ENCODE measurements at regions not wholly inside any gene's neighbourhood (a gene's known extent, or its start where the extent isn't known, plus 50 kb on each side); places are given as distances from the start of the nearest gene placed in this dataset.

DNA sequence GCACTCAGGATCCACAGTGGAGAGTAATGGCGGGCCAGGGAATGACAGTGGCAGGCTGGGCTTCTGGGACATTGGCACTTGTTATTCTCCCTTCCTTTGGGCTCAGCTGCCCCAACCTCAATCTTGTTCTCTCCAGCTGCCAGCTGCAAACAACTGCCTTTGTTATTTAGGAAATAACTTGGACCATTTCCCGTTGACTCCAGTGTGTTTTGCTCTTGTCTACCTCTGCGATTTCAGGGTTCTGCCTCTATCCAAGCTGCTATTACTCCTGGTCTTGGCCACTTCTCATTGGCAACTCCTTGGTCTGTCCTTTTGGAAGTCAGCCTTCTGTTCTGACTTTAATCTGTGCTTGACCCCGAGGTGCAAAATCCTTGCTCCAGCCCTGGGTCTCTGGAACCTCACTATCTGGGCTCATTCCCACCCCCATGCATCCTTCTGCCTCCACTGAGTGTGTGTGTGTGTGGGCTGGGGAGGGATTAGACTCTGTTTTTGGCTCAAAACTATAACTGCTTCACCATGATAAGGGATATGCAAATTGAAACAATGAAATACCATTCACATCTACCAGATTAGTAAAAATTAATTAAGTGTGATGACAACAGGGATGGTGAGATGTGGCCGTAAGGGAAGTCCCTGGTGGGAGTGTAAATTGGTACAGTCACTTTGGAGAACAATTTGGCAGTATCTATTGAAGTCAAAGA is 134.1 kb upstream of the CXCR4 start:
- Histone ChIP-seq H3K27me3 (no peaks in the 10 kb centered on the region), H3K27ac (no peak overlapping the region), H3K9me3 (no peaks in the 10 kb centered on the region), H3K4me3 (no peak overlapping the region), H3K4me1 (no peaks in the 10 kb centered on the region), H3K36me3 (no peaks in the 10 kb centered on the region)
- TF ChIP-seq POLR2A (IDR thresholded peaks at IDR 0.05) (no peak), EP300 (IDR thresholded peaks at IDR 0.05) (no peak)
- TF ChIP-seq, protein P1, sequence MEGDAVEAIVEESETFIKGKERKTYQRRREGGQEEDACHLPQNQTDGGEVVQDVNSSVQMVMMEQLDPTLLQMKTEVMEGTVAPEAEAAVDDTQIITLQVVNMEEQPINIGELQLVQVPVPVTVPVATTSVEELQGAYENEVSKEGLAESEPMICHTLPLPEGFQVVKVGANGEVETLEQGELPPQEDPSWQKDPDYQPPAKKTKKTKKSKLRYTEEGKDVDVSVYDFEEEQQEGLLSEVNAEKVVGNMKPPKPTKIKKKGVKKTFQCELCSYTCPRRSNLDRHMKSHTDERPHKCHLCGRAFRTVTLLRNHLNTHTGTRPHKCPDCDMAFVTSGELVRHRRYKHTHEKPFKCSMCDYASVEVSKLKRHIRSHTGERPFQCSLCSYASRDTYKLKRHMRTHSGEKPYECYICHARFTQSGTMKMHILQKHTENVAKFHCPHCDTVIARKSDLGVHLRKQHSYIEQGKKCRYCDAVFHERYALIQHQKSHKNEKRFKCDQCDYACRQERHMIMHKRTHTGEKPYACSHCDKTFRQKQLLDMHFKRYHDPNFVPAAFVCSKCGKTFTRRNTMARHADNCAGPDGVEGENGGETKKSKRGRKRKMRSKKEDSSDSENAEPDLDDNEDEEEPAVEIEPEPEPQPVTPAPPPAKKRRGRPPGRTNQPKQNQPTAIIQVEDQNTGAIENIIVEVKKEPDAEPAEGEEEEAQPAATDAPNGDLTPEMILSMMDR (IDR thresholded peaks at IDR 0.05) = no peak
- WGBS, 2 donors (ENCODE audit: low coverage in 1 of 2) = 56 to 69% methylated on average over 3 to 5 of the region's 5 CpGs
- no peak for ATAC-seq

DNA sequence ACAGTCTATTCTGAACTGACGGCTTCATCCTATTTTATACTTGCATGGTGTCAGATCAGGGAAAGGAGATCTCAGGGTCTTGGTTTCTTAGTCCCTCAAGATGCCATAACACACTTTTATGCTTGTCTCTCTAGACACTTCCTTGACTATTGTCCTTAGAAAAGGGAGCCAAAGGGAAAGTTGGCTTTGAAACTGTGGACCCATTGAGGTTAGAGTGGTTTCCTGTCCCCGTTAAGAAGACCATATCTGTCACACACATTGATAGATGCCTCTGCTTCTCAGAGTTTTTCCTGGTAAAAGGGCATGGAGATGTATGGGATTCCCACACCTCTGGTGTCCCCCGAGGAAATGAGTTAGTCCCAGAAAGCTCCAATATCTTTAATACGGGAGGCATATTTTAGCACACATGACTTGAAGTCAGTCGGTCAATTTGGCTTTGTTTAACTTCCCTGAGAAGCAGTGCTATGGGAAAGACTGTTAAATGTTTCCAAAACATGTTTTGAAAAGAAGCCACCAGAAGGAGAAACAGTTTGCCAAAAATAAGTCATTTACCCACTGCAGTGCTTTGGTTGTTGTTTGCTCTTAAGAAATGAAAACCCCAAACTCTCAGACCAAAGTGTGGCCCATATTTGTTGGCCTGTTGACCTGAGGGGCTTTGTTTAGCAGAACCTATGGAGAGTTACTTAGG is 133.4 kb upstream of the CXCR4 start:
- H3K36me3 ChIP-seq = no peaks in the 10 kb centered on the region

DNA sequence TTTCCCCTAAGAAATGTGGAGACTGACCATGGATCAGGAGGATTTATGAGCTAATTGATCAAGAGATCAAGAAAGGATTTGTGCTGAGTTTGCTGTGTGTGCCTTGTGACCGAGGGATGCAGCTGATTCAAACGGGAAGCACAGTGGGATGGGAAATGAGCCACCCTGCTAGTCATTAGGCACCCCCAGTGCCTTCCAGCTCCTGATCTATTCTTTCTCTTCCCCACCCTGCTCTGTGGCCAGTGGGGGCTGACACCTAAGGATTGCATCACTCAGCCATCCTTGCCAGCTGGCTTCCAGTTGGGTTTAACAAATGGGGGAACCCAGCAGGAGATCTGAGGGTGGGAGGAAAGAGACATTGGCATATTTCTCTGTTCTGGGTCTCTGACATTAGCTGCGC is 132.2 kb upstream of the CXCR4 start:
- no peaks in the 10 kb centered on the region for H3K36me3 ChIP-seq
- no peak for ATAC-seq
- 0 to 70% methylated on average over 1 to 3 of the region's 3 CpGs for WGBS, 2 donors (ENCODE audit: low coverage in 1 of 2)
- H3K9me3 ChIP-seq = no peaks in the 10 kb centered on the region
- TF ChIP-seq, protein P1 (IDR thresholded peaks at IDR 0.05) = no peak
- TF ChIP-seq POLR2A (IDR thresholded peaks at IDR 0.05) = no peak
- no peak for TF ChIP-seq POLR2AphosphoS5 (IDR thresholded peaks at IDR 0.05)
- TF ChIP-seq EP300 (IDR thresholded peaks at IDR 0.05) = no peak
- H3K4me1 ChIP-seq = peaks cover 0 to 12% (median 0%) of the 10 kb centered on the region in 3 donors
- H3K27me3 ChIP-seq = no peaks in the 10 kb centered on the region
- no peak overlapping the region for H3K4me3 ChIP-seq
- no peak overlapping the region for H3K27ac ChIP-seq

More for the DNA sequence above, 133.4 kb upstream of the CXCR4 start:
- H3K27me3 ChIP-seq = no peaks in the 10 kb centered on the region
- ATAC-seq = no peak
- H3K9me3 ChIP-seq = no peaks in the 10 kb centered on the region
- H3K4me1 ChIP-seq = peaks cover 0 to 1% (median 0%) of the 10 kb centered on the region in 3 donors
- no peak for TF ChIP-seq POLR2AphosphoS5 (IDR thresholded peaks at IDR 0.05)
- TF ChIP-seq POLR2A (IDR thresholded peaks at IDR 0.05) = no peak
- TF ChIP-seq EP300 (IDR thresholded peaks at IDR 0.05) = no peak
- TF ChIP-seq, protein P1 (IDR thresholded peaks at IDR 0.05) = no peak
- WGBS, 2 donors (ENCODE audit: low coverage in 1 of 2) = 41 to 63% methylated on average over 2 to 5 of the region's 5 CpGs
- no peak overlapping the region for H3K4me3 ChIP-seq
- no peak overlapping the region for H3K27ac ChIP-seq

DNA sequence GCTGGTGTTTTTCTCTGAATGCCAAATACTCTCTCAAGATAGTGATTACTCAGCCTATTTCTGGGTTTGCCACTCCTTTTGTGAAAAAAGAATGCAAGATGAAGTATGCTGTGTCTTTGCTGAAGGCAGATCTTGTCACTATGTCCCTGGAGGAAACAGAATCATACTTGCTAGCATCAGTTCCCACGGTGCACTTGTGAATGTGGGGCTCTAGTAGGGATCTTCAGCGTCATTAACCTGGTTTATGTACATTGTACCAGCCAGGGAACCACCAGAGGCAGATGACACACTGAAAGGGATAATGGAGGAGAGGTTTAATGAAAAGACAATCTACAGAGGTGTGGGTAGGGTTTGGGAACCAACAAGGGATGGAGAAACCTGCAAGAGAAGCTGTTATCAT is 131.0 kb upstream of the CXCR4 start:
- no peak for TF ChIP-seq POLR2A (IDR thresholded peaks at IDR 0.05)
- TF ChIP-seq, protein P1 (IDR thresholded peaks at IDR 0.05) = no peak
- TF ChIP-seq POLR2AphosphoS5 (IDR thresholded peaks at IDR 0.05) = no peak
- TF ChIP-seq EP300 (IDR thresholded peaks at IDR 0.05) = no peak
- 81% methylated on average over 2 of the region's 2 CpGs; no CpG with 5 or more reads in 1 of the 2 donors for WGBS, 2 donors (ENCODE audit: low coverage in 1 of 2)
- Histone ChIP-seq H3K36me3 (no peaks in the 10 kb centered on the region), H3K9me3 (no peaks in the 10 kb centered on the region), H3K4me3 (no peak overlapping the region), H3K4me1 (peaks cover 0 to 12% (median 0%) of the 10 kb centered on the region in 3 donors), H3K27me3 (no peaks in the 10 kb centered on the region), H3K27ac (no peak overlapping the region)
- no peak for ATAC-seq

DNA sequence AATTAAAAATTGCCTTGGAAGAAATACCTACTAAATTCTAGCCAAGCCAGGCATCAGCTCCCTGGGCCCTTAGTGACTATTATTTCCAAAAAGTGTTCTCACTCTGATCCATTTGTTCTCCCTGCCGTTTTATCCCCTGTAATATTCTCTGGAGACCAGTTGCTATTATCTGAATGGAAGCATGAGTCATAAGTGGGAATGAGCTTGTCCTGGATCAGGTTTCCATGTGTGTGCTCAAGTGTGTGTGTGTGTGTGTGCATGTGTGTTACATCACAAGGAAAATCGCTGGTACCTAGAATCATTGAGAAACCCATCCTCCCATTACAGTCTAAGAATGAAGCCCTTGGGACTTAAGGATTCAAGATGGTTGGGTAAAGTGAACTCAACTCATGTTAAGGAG is 130.3 kb upstream of the CXCR4 start:
- peaks cover 0 to 12% (median 0%) of the 10 kb centered on the region in 3 donors for H3K4me1 ChIP-seq
- no peaks in the 10 kb centered on the region for H3K27me3 ChIP-seq
- no peak overlapping the region for H3K27ac ChIP-seq
- H3K4me3 ChIP-seq = no peak overlapping the region
- WGBS, 2 donors (ENCODE audit: low coverage in 1 of 2) = 30 to 83% methylated on average over 1 to 2 of the region's 2 CpGs
- peak; percentile 72 for ATAC-seq
- TF ChIP-seq POLR2A (IDR thresholded peaks at IDR 0.05) = no peak
- peak; percentile 26 for TF ChIP-seq POLR2AphosphoS5 (IDR thresholded peaks at IDR 0.05)
- TF ChIP-seq, protein P1 (IDR thresholded peaks at IDR 0.05) = no peak
- H3K9me3 ChIP-seq = no peaks in the 10 kb centered on the region
- no peaks in the 10 kb centered on the region for H3K36me3 ChIP-seq

All from gastroesophageal sphincter (tissue), 4 donors.